CD8-positive, alpha-beta memory T cell (primary cell): ENCODE measurements at regions not wholly inside any gene's neighbourhood (a gene's known extent, or its start where the extent isn't known, plus 50 kb on each side); places are given as distances from the start of the nearest gene placed in this dataset.

Source experiments
- CTCF ChIA-PET: fragments of 350-600 bp; sonication (Branson Sonifier 250); formaldehyde crosslinking; loops from one replicate; lab custom pipeline; 2021; ENCODE audit warnings: antibody characterized with exemption; lab: Charles Lee
- POLR2A ChIA-PET: fragments of 350-600 bp; sonication (Branson Sonifier 250); formaldehyde crosslinking; loops from one replicate; lab custom pipeline; 2021; ENCODE audit warnings: antibody characterized with exemption; lab: Charles Lee
- DNase-seq, 5 donors: peaks; one replicate each; pipeline versions ENCODE4 v3.0.0 to v3.0.0-alpha.2; 2020 to 2022; ENCODE audit warnings: mixed read lengths in 1 of 5
- H3K27ac ChIP-seq: one replicate; pipeline ENCODE4 v1.7.0; 2013; ENCODE audit warnings: low read depth, mild to moderate bottlenecking, low read length, moderate library complexity
- H3K27me3 ChIP-seq: 2 replicates; pipeline ENCODE4 v1.7.0; 2013; ENCODE audit warnings: low read length, mild to moderate bottlenecking; ENCODE audit not compliant: insufficient read depth, poor library complexity, severe bottlenecking
- H3K36me3 ChIP-seq: 2 replicates; pipeline ENCODE4 v1.7.0; 2013; ENCODE audit warnings: mild to moderate bottlenecking, low read length, moderate library complexity; ENCODE audit not compliant: insufficient read depth
- H3K4me1 ChIP-seq: 2 replicates; pipeline ENCODE4 v1.7.0; 2013; ENCODE audit warnings: mild to moderate bottlenecking, low read length, moderate library complexity; ENCODE audit not compliant: insufficient read depth
- H3K4me3 ChIP-seq: 2 replicates; pipeline ENCODE4 v1.7.0; 2013; ENCODE audit warnings: mild to moderate bottlenecking, low read length
- H3K9me3 ChIP-seq: 2 replicates; pipeline ENCODE4 v1.7.0; 2013; ENCODE audit warnings: mild to moderate bottlenecking, low read length
- H3K27ac Mint-ChIP-seq, 8 donors: one replicate each; pipeline ENCODE4 v1.8.0; 2020 to 2021; ENCODE audit warnings: mixed read lengths in 8 of 8, mild to moderate bottlenecking in 6 of 8, inconsistent platforms in 3 of 8, moderate library complexity in 3 of 8
- H3K27me3 Mint-ChIP-seq, 2 donors: one replicate each; pipeline ENCODE4 v1.8.0; 2020 to 2021; ENCODE audit warnings: mixed read lengths in 2 of 2, mild to moderate bottlenecking in 1 of 2, moderate library complexity in 1 of 2
- H3K36me3 Mint-ChIP-seq, 3 donors: one replicate each; pipeline ENCODE4 v1.8.0; 2020 to 2021; ENCODE audit warnings: mixed read lengths in 3 of 3, inconsistent platforms in 1 of 3, mild to moderate bottlenecking in 1 of 3
- H3K4me1 Mint-ChIP-seq, 3 donors: one replicate each; pipeline ENCODE4 v1.8.0; 2020 to 2021; ENCODE audit warnings: mixed read lengths in 3 of 3, inconsistent platforms in 1 of 3, mild to moderate bottlenecking in 1 of 3
- H3K4me3 Mint-ChIP-seq, 7 donors: one replicate each; pipeline ENCODE4 v1.8.0; 2020 to 2021; ENCODE audit warnings: mixed read lengths in 7 of 7, mild to moderate bottlenecking in 6 of 7, moderate library complexity in 4 of 7, inconsistent platforms in 2 of 7
- H3K9me3 Mint-ChIP-seq, 5 donors: one replicate each; pipeline ENCODE4 v1.8.0; 2020 to 2022; ENCODE audit warnings: mixed read lengths in 5 of 5, mild to moderate bottlenecking in 3 of 5, moderate library complexity in 2 of 5, inconsistent platforms in 1 of 5

GRCh38 chr13:69461397-69461796, 646.2 kb upstream of the ATXN8OS start:
- CTCF ChIA-PET: no interaction called here
- no peaks in the 10 kb centered on the region for H3K4me1 ChIP-seq

GRCh38 chr13:69459346-69459745, 648.3 kb upstream of the ATXN8OS start:
- Histone ChIP-seq H3K36me3 (no peaks in the 10 kb centered on the region), H3K4me3 (no peak overlapping the region), H3K4me1 (no peaks in the 10 kb centered on the region), H3K9me3 (no peaks in the 10 kb centered on the region), H3K27ac (no peak overlapping the region), H3K27me3 (no peaks in the 10 kb centered on the region)
- no peaks in the 10 kb centered on the region for H3K27me3 Mint-ChIP-seq
- no peak overlapping the region for H3K4me3 Mint-ChIP-seq
- ChIA-PET POLR2A (no interaction called here), CTCF (no interaction called here)
- H3K4me1 Mint-ChIP-seq: no peaks in the 10 kb centered on the region
- H3K9me3 Mint-ChIP-seq: peaks cover 2 to 30% (median 12%) of the 10 kb centered on the region in 5 donors
- no peaks in the 10 kb centered on the region for H3K36me3 Mint-ChIP-seq
- DNase-seq: no peak
- no peak overlapping the region for H3K27ac Mint-ChIP-seq

More at GRCh38 chr13:69461397-69461796, 646.2 kb upstream of the ATXN8OS start:
- no peaks in the 10 kb centered on the region for H3K27me3 ChIP-seq
- Mint-ChIP-seq H3K36me3 (no peaks in the 10 kb centered on the region), H3K27me3 (peaks cover 0 to 1% of the 10 kb centered on the region in 2 donors), H3K4me3 (no peak overlapping the region), H3K9me3 (peaks cover 2 to 32% (median 7%) of the 10 kb centered on the region in 5 donors), H3K27ac (no peak overlapping the region), H3K4me1 (no peaks in the 10 kb centered on the region)
- no peak overlapping the region for H3K27ac ChIP-seq
- no peaks in the 10 kb centered on the region for H3K36me3 ChIP-seq
- no peaks in the 10 kb centered on the region for H3K9me3 ChIP-seq
- H3K4me3 ChIP-seq: no peak overlapping the region
- POLR2A ChIA-PET: no interaction called here
- no peak for DNase-seq

GRCh38 chr13:69458013-69458412, 649.6 kb upstream of the ATXN8OS start:
- H3K9me3 ChIP-seq: no peaks in the 10 kb centered on the region
- no peaks in the 10 kb centered on the region for H3K27me3 ChIP-seq
- no peak overlapping the region for H3K27ac ChIP-seq
- Mint-ChIP-seq H3K36me3 (no peaks in the 10 kb centered on the region), H3K4me3 (no peak overlapping the region), H3K4me1 (no peaks in the 10 kb centered on the region), H3K27me3 (no peaks in the 10 kb centered on the region), H3K27ac (no peak overlapping the region), H3K9me3 (peaks cover 2 to 29% (median 10%) of the 10 kb centered on the region in 5 donors)
- ChIA-PET CTCF (no interaction called here), POLR2A (no interaction called here)
- H3K4me3 ChIP-seq: no peak overlapping the region
- no peaks in the 10 kb centered on the region for H3K36me3 ChIP-seq
- H3K4me1 ChIP-seq: no peaks in the 10 kb centered on the region
- no peak for DNase-seq

GRCh38 chr13:69450245-69450644, 657.4 kb upstream of the ATXN8OS start:
- Histone ChIP-seq H3K4me1 (no peaks in the 10 kb centered on the region), H3K36me3 (no peaks in the 10 kb centered on the region), H3K27ac (no peak overlapping the region), H3K4me3 (no peak overlapping the region), H3K27me3 (no peaks in the 10 kb centered on the region), H3K9me3 (no peaks in the 10 kb centered on the region)
- no peaks in the 10 kb centered on the region for H3K4me1 Mint-ChIP-seq
- no peaks in the 10 kb centered on the region for H3K27me3 Mint-ChIP-seq
- POLR2A ChIA-PET: no interaction called here
- no peak overlapping the region for H3K4me3 Mint-ChIP-seq
- H3K9me3 Mint-ChIP-seq: peaks cover 1 to 22% (median 9%) of the 10 kb centered on the region in 5 donors
- DNase-seq: no peak
- no peak overlapping the region for H3K27ac Mint-ChIP-seq
- no peaks in the 10 kb centered on the region for H3K36me3 Mint-ChIP-seq
- CTCF ChIA-PET: no interaction called here

- no peaks in the 10 kb centered on the region for H3K27me3 Mint-ChIP-seq
- H3K9me3 ChIP-seq: no peaks in the 10 kb centered on the region
- H3K27me3 ChIP-seq: no peaks in the 10 kb centered on the region
- DNase-seq: no peak
- no peak overlapping the region for H3K27ac ChIP-seq
- H3K4me1 Mint-ChIP-seq: no peaks in the 10 kb centered on the region
- peaks cover 26 to 66% (median 38%) of the 10 kb centered on the region in 5 donors for H3K9me3 Mint-ChIP-seq
- H3K4me3 ChIP-seq: no peak overlapping the region
- no peak overlapping the region for H3K27ac Mint-ChIP-seq
- H3K4me3 Mint-ChIP-seq: no peak overlapping the region
- ChIA-PET POLR2A (no interaction called here), CTCF (no interaction called here)
- no peaks in the 10 kb centered on the region for H3K36me3 ChIP-seq
- H3K36me3 Mint-ChIP-seq: no peaks in the 10 kb centered on the region
- H3K4me1 ChIP-seq: no peaks in the 10 kb centered on the region
These were observed 682.4 kb upstream of the ATXN8OS start for GRCh38 chr13:69425235-69425634.

- ChIA-PET CTCF (no interaction called here), POLR2A (no interaction called here)
- no peak overlapping the region for H3K27ac Mint-ChIP-seq
- Histone ChIP-seq H3K27me3 (no peaks in the 10 kb centered on the region), H3K36me3 (no peaks in the 10 kb centered on the region), H3K9me3 (no peaks in the 10 kb centered on the region), H3K4me1 (no peaks in the 10 kb centered on the region), H3K27ac (no peak overlapping the region), H3K4me3 (no peak overlapping the region)
- H3K4me1 Mint-ChIP-seq: no peaks in the 10 kb centered on the region
- peaks cover 25 to 59% (median 35%) of the 10 kb centered on the region in 5 donors for H3K9me3 Mint-ChIP-seq
- no peaks in the 10 kb centered on the region for H3K27me3 Mint-ChIP-seq
- no peaks in the 10 kb centered on the region for H3K36me3 Mint-ChIP-seq
- no peak for DNase-seq
- H3K4me3 Mint-ChIP-seq: no peak overlapping the region
These were observed 683.8 kb upstream of the ATXN8OS start for GRCh38 chr13:69423844-69424243.

GRCh38 chr13:69418319-69418718, 689.3 kb upstream of the ATXN8OS start:
- ChIA-PET POLR2A (no interaction called here), CTCF (no interaction called here)
- Histone ChIP-seq H3K27me3 (no peaks in the 10 kb centered on the region), H3K27ac (no peak overlapping the region), H3K4me1 (no peaks in the 10 kb centered on the region), H3K9me3 (peaks cover 5% of the 10 kb centered on the region), H3K36me3 (no peaks in the 10 kb centered on the region), H3K4me3 (no peak overlapping the region)
- no peak overlapping the region for H3K4me3 Mint-ChIP-seq
- no peak for DNase-seq
- H3K4me1 Mint-ChIP-seq: no peaks in the 10 kb centered on the region
- no peak overlapping the region for H3K27ac Mint-ChIP-seq
- H3K36me3 Mint-ChIP-seq: no peaks in the 10 kb centered on the region
- H3K27me3 Mint-ChIP-seq: no peaks in the 10 kb centered on the region
- H3K9me3 Mint-ChIP-seq: peaks cover 6 to 17% (median 11%) of the 10 kb centered on the region in 5 donors

GRCh38 chr13:69410761-69411160, 696.9 kb upstream of the ATXN8OS start:
- Mint-ChIP-seq H3K36me3 (no peaks in the 10 kb centered on the region), H3K27ac (no peak overlapping the region), H3K4me1 (no peaks in the 10 kb centered on the region), H3K27me3 (no peaks in the 10 kb centered on the region), H3K9me3 (peaks cover 3 to 22% (median 10%) of the 10 kb centered on the region in 5 donors), H3K4me3 (no peak overlapping the region)
- POLR2A ChIA-PET: no interaction called here
- H3K4me3 ChIP-seq: no peak overlapping the region
- no peaks in the 10 kb centered on the region for H3K27me3 ChIP-seq
- DNase-seq: no peak
- CTCF ChIA-PET: no interaction called here
- H3K36me3 ChIP-seq: no peaks in the 10 kb centered on the region
- H3K27ac ChIP-seq: no peak overlapping the region
- no peaks in the 10 kb centered on the region for H3K4me1 ChIP-seq
- H3K9me3 ChIP-seq: peaks cover 5% of the 10 kb centered on the region

GRCh38 chr13:69391756-69392155, 715.9 kb upstream of the ATXN8OS start:
- Mint-ChIP-seq H3K4me3 (no peak overlapping the region), H3K4me1 (no peaks in the 10 kb centered on the region), H3K36me3 (no peaks in the 10 kb centered on the region), H3K9me3 (peaks cover 8 to 53% (median 14%) of the 10 kb centered on the region in 5 donors), H3K27me3 (no peaks in the 10 kb centered on the region), H3K27ac (no peak overlapping the region)
- no peaks in the 10 kb centered on the region for H3K9me3 ChIP-seq
- ChIA-PET CTCF (no interaction called here), POLR2A (no interaction called here)
- H3K4me1 ChIP-seq: no peaks in the 10 kb centered on the region
- H3K27me3 ChIP-seq: no peaks in the 10 kb centered on the region
- no peak overlapping the region for H3K27ac ChIP-seq
- no peaks in the 10 kb centered on the region for H3K36me3 ChIP-seq
- no peak for DNase-seq
- H3K4me3 ChIP-seq: no peak overlapping the region
